HG03064 (cell line): ENCODE measurements at regions not wholly inside any gene's neighbourhood (a gene's known extent, or its start where the extent isn't known, plus 50 kb on each side); places are given as distances from the start of the nearest gene placed in this dataset.
A peak's percentile ranks its signal among the peaks of the same experiment; 100 is the strongest.

ENCODE experiments used
- ATAC-seq: cut with Tn5 transposase; IDR thresholded peaks from one replicate; pipeline ENCODE4 v1.9.1; 2021; ENCODE audit warnings: low read depth; ENCODE audit not compliant: unreplicated experiment

- no peak for ATAC-seq
Observed at GRCh38 chr3:28792604-28793003, 444.0 kb upstream of the AZI2 start.

GRCh38 chr3:28799084-28799483 lies 450.5 kb upstream of the AZI2 start:
- no peak for ATAC-seq

- ATAC-seq: no peak
Observed at GRCh38 chr3:28800203-28800602, 451.6 kb upstream of the AZI2 start.

- ATAC-seq: no peak
Observed at GRCh38 chr3:28808068-28808467, 459.4 kb upstream of the AZI2 start.

- no peak for ATAC-seq
Observed at GRCh38 chr3:28816017-28816416, 464.9 kb upstream of the RBMS3 start.

GRCh38 chr3:28824316-28824715 lies 456.6 kb upstream of the RBMS3 start:
- ATAC-seq: no peak

- ATAC-seq: no peak
Observed at GRCh38 chr3:28826840-28827239, 454.0 kb upstream of the RBMS3 start.

- ATAC-seq: no peak
Observed at GRCh38 chr3:28835249-28835648, 445.6 kb upstream of the RBMS3 start.

- ATAC-seq: no peak
Observed at GRCh38 chr3:28835751-28836150, 445.1 kb upstream of the RBMS3 start.

- no peak for ATAC-seq
Observed at GRCh38 chr3:28836199-28836598, 444.7 kb upstream of the RBMS3 start.

- peak; percentile 89 for ATAC-seq
Observed at GRCh38 chr3:28840976-28841376, 439.9 kb upstream of the RBMS3 start.

GRCh38 chr3:28841441-28841840 lies 439.4 kb upstream of the RBMS3 start:
- peak; percentile 19 for ATAC-seq

GRCh38 chr3:28844298-28845005 lies 436.4 kb upstream of the RBMS3 start:
- no peak for ATAC-seq

GRCh38 chr3:28845006-28845324 lies 435.9 kb upstream of the RBMS3 start:
- ATAC-seq: no peak

GRCh38 chr3:28846971-28847478 lies 433.8 kb upstream of the RBMS3 start:
- no peak for ATAC-seq

GRCh38 chr3:28847736-28848135 lies 433.1 kb upstream of the RBMS3 start:
- ATAC-seq: no peak

GRCh38 chr3:28850186-28850585 lies 430.7 kb upstream of the RBMS3 start:
- no peak for ATAC-seq

GRCh38 chr3:28853830-28854229 lies 427.0 kb upstream of the RBMS3 start:
- no peak for ATAC-seq

GRCh38 chr3:28856796-28857195 lies 424.1 kb upstream of the RBMS3 start:
- no peak for ATAC-seq

GRCh38 chr3:28859897-28860296 lies 421.0 kb upstream of the RBMS3 start:
- no peak for ATAC-seq

- no peak for ATAC-seq
Observed at GRCh38 chr3:28860307-28860706, 420.6 kb upstream of the RBMS3 start.

GRCh38 chr3:28863186-28863585 lies 417.7 kb upstream of the RBMS3 start:
- ATAC-seq: no peak

- ATAC-seq: no peak
Observed at GRCh38 chr3:28867836-28868235, 413.0 kb upstream of the RBMS3 start.
